Endothelial cell (in vitro differentiated cells): ENCODE measurements at regions not wholly inside any gene's neighbourhood (a gene's known extent, or its start where the extent isn't known, plus 50 kb on each side); places are given as distances from the start of the nearest gene placed in this dataset.

ENCODE experiments used
- DNase-seq: peaks from one replicate; pipeline ENCODE4 v3.0.0; 2021; ENCODE audit warnings: low spot score
- H3K27ac Mint-ChIP-seq: one replicate; pipeline ENCODE4 v1.8.0; 2021; ENCODE audit warnings: mixed read lengths, inconsistent platforms; ENCODE audit not compliant: unreplicated experiment
- H3K27me3 Mint-ChIP-seq: one replicate; pipeline ENCODE4 v1.8.0; 2021; ENCODE audit warnings: mild to moderate bottlenecking, moderate library complexity, mixed read lengths, inconsistent platforms; ENCODE audit not compliant: unreplicated experiment
- H3K36me3 Mint-ChIP-seq: one replicate; pipeline ENCODE4 v1.8.0; 2021; ENCODE audit warnings: mild to moderate bottlenecking, low read depth, mixed read lengths, inconsistent platforms; ENCODE audit not compliant: unreplicated experiment
- H3K4me1 Mint-ChIP-seq: one replicate; pipeline ENCODE4 v1.8.0; 2021; ENCODE audit warnings: mild to moderate bottlenecking, mixed read lengths, inconsistent platforms; ENCODE audit not compliant: unreplicated experiment
- H3K4me3 Mint-ChIP-seq: one replicate; pipeline ENCODE4 v1.8.0; 2021; ENCODE audit warnings: mild to moderate bottlenecking, mixed read lengths, inconsistent platforms; ENCODE audit not compliant: unreplicated experiment
- H3K9me3 Mint-ChIP-seq: one replicate; pipeline ENCODE4 v1.8.0; 2021; ENCODE audit warnings: mixed read lengths, inconsistent platforms; ENCODE audit not compliant: unreplicated experiment
- TF ChIP-seq, protein P1 (sequence below): fragments of 200-600 bp; sonication (generic); IDR thresholded peaks from one replicate; pipeline ENCODE4 v1.5.0; 2021; ENCODE audit warnings: antibody characterized with exemption; ENCODE audit not compliant: unreplicated experiment

DNA sequence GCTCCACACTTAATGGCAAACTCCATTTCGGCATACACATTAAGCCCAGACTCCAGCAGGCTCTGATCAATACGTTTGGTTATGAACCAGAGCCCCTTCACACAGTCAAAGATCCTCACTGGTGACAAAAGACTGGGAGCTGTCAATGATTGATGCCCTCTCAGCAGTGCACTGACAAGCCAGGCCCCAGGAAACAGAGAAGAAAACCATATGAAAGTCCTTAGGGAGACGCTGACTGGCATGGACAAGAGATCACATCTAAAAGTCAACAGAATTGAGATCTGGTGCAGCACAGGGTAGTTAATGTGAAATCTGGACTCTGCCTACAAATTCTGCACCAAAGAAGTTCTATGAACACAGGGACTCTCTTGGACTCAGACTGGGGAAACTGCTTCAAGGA lies 600.9 kb upstream of the NRP1 start:
- peaks cover 22% of the 10 kb centered on the region for H3K4me1 Mint-ChIP-seq
- no peak overlapping the region for H3K27ac Mint-ChIP-seq
- DNase-seq, result no peak
- peaks cover 3% of the 10 kb centered on the region for H3K27me3 Mint-ChIP-seq
- no peak overlapping the region for H3K4me3 Mint-ChIP-seq
- TF ChIP-seq, protein P1, sequence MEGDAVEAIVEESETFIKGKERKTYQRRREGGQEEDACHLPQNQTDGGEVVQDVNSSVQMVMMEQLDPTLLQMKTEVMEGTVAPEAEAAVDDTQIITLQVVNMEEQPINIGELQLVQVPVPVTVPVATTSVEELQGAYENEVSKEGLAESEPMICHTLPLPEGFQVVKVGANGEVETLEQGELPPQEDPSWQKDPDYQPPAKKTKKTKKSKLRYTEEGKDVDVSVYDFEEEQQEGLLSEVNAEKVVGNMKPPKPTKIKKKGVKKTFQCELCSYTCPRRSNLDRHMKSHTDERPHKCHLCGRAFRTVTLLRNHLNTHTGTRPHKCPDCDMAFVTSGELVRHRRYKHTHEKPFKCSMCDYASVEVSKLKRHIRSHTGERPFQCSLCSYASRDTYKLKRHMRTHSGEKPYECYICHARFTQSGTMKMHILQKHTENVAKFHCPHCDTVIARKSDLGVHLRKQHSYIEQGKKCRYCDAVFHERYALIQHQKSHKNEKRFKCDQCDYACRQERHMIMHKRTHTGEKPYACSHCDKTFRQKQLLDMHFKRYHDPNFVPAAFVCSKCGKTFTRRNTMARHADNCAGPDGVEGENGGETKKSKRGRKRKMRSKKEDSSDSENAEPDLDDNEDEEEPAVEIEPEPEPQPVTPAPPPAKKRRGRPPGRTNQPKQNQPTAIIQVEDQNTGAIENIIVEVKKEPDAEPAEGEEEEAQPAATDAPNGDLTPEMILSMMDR, result no peak
- H3K9me3 Mint-ChIP-seq, result no peaks in the 10 kb centered on the region
- no peaks in the 10 kb centered on the region for H3K36me3 Mint-ChIP-seq

DNA sequence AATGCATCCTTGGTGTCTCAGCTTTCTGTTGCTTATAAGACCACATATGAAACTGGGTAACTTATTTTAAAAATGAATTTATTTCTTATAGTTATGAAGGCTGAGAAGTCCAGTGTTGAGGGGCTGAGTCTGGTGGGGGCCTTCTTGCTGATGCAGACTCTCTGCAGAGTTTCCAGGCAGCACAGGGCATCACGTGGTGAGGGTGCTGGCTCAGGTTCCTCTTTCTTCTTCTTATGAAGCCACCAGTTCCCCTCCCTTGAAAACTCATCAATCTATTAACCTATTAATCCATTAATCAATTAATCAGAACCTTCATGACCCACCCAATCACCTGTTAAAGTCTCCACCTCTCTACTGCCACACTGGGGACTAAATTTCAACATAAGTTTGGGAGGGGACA lies 595.6 kb upstream of the NRP1 start:
- peaks cover 3% of the 10 kb centered on the region for H3K27me3 Mint-ChIP-seq
- TF ChIP-seq, protein P1, result no peak
- no peaks in the 10 kb centered on the region for H3K36me3 Mint-ChIP-seq
- H3K9me3 Mint-ChIP-seq, result no peaks in the 10 kb centered on the region
- no peak overlapping the region for H3K4me3 Mint-ChIP-seq
- no peak for DNase-seq
- no peak overlapping the region for H3K27ac Mint-ChIP-seq
- H3K4me1 Mint-ChIP-seq, result peaks cover 7% of the 10 kb centered on the region

DNA sequence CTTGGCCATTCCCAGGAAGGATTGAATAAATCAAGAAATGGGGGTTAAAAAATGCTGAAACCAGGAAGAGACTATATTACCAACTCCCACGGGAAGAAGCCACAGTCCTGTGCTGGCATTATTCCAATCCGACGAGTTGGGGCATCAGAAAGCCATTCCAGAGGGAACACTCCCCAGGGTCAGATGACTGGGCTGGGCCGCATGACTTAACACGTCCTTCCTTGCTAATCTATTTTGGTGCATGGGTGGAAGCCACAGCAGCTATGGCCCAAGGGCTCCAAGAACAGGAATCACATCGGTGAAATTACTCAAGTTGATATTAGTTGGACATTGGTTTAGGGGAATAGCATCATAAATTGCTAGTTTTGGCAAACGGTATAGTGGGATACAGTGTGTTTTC lies 592.9 kb upstream of the NRP1 start:
- Mint-ChIP-seq H3K36me3 (no peaks in the 10 kb centered on the region), H3K4me1 (peaks cover 1% of the 10 kb centered on the region), H3K9me3 (no peaks in the 10 kb centered on the region), H3K27ac (no peak overlapping the region), H3K4me3 (no peak overlapping the region), H3K27me3 (peaks cover under 1% of the 10 kb centered on the region)
- TF ChIP-seq, protein P1, result no peak
- no peak for DNase-seq

DNA sequence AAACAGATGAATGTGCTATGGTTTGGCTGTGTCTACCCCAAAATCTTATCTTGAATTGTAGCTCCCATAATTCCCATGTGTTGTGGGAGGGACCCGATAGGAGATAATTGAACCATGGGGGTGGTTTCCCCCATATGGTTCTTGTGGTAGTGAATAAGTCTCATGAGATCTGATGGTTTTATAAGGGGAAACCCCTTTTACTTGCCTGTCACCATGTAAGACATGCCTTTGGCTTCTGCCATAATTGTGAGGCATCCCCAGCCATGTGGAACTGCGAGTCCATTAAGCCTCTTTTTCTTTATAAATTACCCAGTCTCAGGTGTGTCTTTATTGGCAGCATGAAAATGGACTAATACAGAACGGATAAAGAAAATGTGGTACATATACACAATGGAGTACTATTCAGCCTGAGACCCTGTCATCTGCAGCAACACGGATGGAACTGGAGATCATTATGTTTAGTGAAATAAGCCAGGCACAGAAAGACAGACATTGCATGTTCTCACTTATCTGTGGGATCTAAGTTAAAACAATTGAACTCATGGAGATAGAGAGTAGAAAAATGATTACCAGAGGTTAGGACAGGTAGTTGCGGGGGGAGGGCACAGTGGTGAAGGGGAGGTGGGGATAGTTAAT lies 587.6 kb upstream of the NRP1 start:
- Mint-ChIP-seq H3K4me3 (no peak overlapping the region), H3K36me3 (no peaks in the 10 kb centered on the region), H3K4me1 (peaks cover 13% of the 10 kb centered on the region), H3K27ac (no peak overlapping the region), H3K27me3 (peaks cover 2% of the 10 kb centered on the region), H3K9me3 (peaks cover 5% of the 10 kb centered on the region)
- no peak for DNase-seq
- TF ChIP-seq, protein P1, result no peak

DNA sequence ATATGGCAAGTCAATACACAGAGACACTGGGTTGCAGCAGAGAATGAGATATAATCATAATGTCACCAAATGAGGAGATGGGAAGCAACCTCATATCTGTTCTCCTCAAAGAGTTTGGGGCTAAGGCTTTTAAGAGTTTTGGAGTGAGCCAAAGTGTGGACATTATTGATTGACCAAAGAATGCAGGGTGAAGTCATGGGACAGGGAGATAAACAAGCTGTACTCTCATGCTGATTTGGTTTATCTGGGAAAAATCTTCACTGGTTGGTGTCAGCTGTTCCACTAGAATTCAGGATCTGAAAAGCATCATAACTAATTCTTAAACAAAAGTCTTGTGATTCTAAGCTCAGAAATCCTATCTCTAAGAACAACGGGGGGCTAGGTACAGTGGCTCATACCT lies 585.9 kb upstream of the NRP1 start:
- TF ChIP-seq, protein P1, result no peak
- no peaks in the 10 kb centered on the region for H3K36me3 Mint-ChIP-seq

More for the DNA sequence above, 585.9 kb upstream of the NRP1 start:
- Mint-ChIP-seq H3K4me1 (peaks cover 14% of the 10 kb centered on the region), H3K9me3 (peaks cover 5% of the 10 kb centered on the region), H3K27me3 (peaks cover 2% of the 10 kb centered on the region), H3K4me3 (no peak overlapping the region), H3K27ac (no peak overlapping the region)
- DNase-seq, result no peak
